Adrenal gland (tissue), 9 donors: ENCODE measurements at regions not wholly inside any gene's neighbourhood (a gene's known extent, or its start where the extent isn't known, plus 50 kb on each side); places are given as distances from the start of the nearest gene placed in this dataset.

ENCODE experiments used
- DNase-seq, 7 donors: peaks; one replicate each; pipeline ENCODE4 v3.0.0-alpha.2; 2019 to 2020
- H3K27ac ChIP-seq, 5 donors: fragments of 200-600 bp; sonication (generic) in 4 of 5; 1 replicate in 3 of 5; 2 replicates in 2 of 5; pipeline versions ENCODE4 v1.5.1 to v1.8.0; 2016 to 2020; ENCODE audit warnings: mild to moderate bottlenecking in 1 of 5
- H3K27me3 ChIP-seq: fragments of 200-600 bp; 2 replicates; pipeline ENCODE4 v1.8.0; 2021
- H3K36me3 ChIP-seq, 2 donors: fragments of 200-600 bp; replicated peaks in 1 of 2; 1 replicate in 1 of 2; 2 replicates in 1 of 2; pipeline versions ENCODE4 v1.5.1 to v1.8.0; 2018 to 2022
- H3K4me1 ChIP-seq, 2 donors: fragments of 200-600 bp; replicated peaks in 1 of 2; 1 replicate in 1 of 2; 2 replicates in 1 of 2; pipeline versions ENCODE4 v1.5.1 to v1.8.0; 2018 to 2021
- H3K4me3 ChIP-seq, 4 donors: fragments of 200-600 bp; sonication (generic) in 3 of 4; one replicate each; pipeline ENCODE4 v1.5.1; 2016 to 2018
- H3K9me3 ChIP-seq, 3 donors: fragments of 200-600 bp; sonication (generic) in 1 of 3; replicated peaks in 1 of 3; 1 replicate in 2 of 3; 2 replicates in 1 of 3; pipeline versions ENCODE4 v1.5.1 to v1.8.0; 2016 to 2021
- POLR2A ChIP-seq, 2 donors: fragments of 450-650 bp; IDR thresholded peaks; one replicate each; pipeline ENCODE4 v1.6.1; 2017; ENCODE audit warnings: antibody characterized with exemption in 2 of 2, mild to moderate bottlenecking in 2 of 2, moderate library complexity in 1 of 2
- WGBS, 4 donors: extraction: QIAGEN DNeasy Blood & Tissue Kit in 2 of 4; methylation state at CpG; one replicate each; pipeline versions ENCODE4 v1.1.5 to v1.1.7; 2013 to 2017; 5-methylcytosine and 5-hydroxymethylcytosine counted together
- intact Hi-C, 2 donors: fragments of 100-400 bp; cut with DNase I; formaldehyde crosslinking; loops; one replicate each; pipeline versions ENCODE4 v1.14.1 to v1.15.0; 2022 to 2023
- TF ChIP-seq, protein P1 (sequence below), 6 experiments: fragments of 450-650 bp in 4 of 6; fragments of 200-600 bp in 2 of 6; sonication (generic) in 1 of 6; IDR thresholded peaks; 1 replicate in 5 of 6; 2 replicates in 1 of 6; pipeline versions ENCODE4 v1.5.1 to v1.8.0; 2016 to 2021; ENCODE audit warnings: antibody characterized with exemption in 6 of 6, mild to moderate bottlenecking in 2 of 6, moderate library complexity in 1 of 6
- donor health status: healthy with polysubstance abuse.
- donor health status: Bipolar disorder and iron deficiency.
- donor health status: DM: yes; HTN: yes; CAD: no.
- donor health status: DM: no; HTN: no; CAD: no.
- donor health status: DM: no; HTN: no; CAD: no.

DNA sequence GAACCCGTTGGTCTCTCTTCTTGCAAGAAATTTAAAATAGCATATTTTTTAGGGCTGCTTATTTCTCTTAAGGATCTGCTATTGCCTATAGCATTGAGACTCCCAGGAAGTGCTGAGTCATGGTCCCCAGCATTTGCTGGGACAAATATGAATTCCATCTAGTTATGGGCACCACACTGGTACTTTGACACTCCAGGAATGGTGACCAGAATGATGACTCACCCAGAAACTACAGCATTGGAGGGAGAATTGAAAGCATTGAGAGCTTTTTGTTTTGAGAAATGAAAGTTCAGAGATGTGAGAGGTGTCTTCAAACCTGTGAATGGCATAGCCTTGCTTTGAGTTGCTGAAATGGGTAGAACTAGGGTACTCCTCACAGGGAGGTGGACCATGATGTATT lies 699.7 kb downstream of the DHX35 start:
- TF ChIP-seq POLR2A (IDR thresholded peaks at IDR 0.05), result no peak
- TF ChIP-seq, protein P1, sequence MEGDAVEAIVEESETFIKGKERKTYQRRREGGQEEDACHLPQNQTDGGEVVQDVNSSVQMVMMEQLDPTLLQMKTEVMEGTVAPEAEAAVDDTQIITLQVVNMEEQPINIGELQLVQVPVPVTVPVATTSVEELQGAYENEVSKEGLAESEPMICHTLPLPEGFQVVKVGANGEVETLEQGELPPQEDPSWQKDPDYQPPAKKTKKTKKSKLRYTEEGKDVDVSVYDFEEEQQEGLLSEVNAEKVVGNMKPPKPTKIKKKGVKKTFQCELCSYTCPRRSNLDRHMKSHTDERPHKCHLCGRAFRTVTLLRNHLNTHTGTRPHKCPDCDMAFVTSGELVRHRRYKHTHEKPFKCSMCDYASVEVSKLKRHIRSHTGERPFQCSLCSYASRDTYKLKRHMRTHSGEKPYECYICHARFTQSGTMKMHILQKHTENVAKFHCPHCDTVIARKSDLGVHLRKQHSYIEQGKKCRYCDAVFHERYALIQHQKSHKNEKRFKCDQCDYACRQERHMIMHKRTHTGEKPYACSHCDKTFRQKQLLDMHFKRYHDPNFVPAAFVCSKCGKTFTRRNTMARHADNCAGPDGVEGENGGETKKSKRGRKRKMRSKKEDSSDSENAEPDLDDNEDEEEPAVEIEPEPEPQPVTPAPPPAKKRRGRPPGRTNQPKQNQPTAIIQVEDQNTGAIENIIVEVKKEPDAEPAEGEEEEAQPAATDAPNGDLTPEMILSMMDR (IDR thresholded peaks at IDR 0.05), result no peak
- H3K27ac ChIP-seq, result no peak overlapping the region

DNA sequence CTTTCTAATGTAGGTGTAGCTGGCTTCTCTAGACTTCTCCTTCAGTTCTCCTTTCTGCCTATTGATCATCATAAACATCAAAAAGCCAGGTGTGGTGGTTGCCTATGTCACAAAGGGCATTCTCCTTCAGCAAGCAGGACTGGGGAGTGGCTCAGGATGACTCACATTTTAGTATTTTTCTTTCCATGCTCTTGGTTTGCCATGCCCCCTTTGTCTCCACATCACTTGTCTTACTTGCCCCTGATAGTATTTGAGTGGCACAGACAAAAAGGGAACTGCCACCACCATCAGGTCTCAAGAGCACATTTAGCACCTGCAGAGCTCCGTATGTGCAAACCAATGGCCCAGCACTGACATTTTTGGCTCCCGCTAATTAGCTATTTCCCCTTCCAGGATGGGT lies 698.8 kb downstream of the DHX35 start:
- intact Hi-C loops, result loop anchor here in 1 of 2 donors (10.0 kb wide), 1 partner anchor 214 kb away; no protein-coding TSS in a partner anchor
- no peak for DNase-seq
- no peaks in the 10 kb centered on the region for H3K27me3 ChIP-seq
- H3K36me3 ChIP-seq, result no peaks in the 10 kb centered on the region
- no peak overlapping the region for H3K4me3 ChIP-seq
- H3K4me1 ChIP-seq, result no peaks in the 10 kb centered on the region
- no peaks in the 10 kb centered on the region for H3K9me3 ChIP-seq
- TF ChIP-seq, protein P1 (IDR thresholded peaks at IDR 0.05), result no peak
- no peak for TF ChIP-seq POLR2A (IDR thresholded peaks at IDR 0.05)
- WGBS, 4 donors, result 93 to 97% (median 94%) methylated on average over 2 of the region's 2 CpGs
- H3K27ac ChIP-seq, result no peak overlapping the region

More for the DNA sequence above, 699.7 kb downstream of the DHX35 start:
- intact Hi-C loops, result loop anchor here in 1 of 2 donors (10.0 kb wide), 1 partner anchor 213 kb away; no protein-coding TSS in a partner anchor
- no peaks in the 10 kb centered on the region for H3K4me1 ChIP-seq
- no peaks in the 10 kb centered on the region for H3K9me3 ChIP-seq
- no peak for DNase-seq
- WGBS, 4 donors, result 0 to 29% (median 1%) methylated on average over 1 of the region's 1 CpG
- H3K27me3 ChIP-seq, result no peaks in the 10 kb centered on the region
- no peak overlapping the region for H3K4me3 ChIP-seq
- no peaks in the 10 kb centered on the region for H3K36me3 ChIP-seq

DNA sequence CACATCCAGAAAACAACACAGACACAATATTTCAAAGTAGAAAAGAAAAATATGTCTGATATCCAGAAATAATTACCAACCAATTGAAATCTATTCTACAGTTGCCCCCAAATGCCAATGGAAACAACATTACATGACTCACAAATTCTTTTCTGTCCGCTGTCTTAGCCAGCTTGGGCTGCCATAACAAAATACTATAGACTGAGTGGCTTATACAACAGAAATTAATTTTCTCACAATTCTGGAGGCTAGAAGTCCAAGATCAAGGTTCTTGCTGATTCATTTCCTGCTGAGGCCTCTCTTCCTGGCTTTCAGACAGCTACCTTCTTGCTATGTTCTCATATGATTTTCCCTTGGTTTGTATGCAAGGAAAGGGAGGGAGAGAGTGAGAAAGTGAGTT lies 698.1 kb downstream of the DHX35 start:
- intact Hi-C loops, result loop anchor here in 1 of 2 donors (10.0 kb wide), 1 partner anchor 215 kb away; no protein-coding TSS in a partner anchor
- 76 to 95% (median 86%) methylated on average over 1 of the region's 1 CpG for WGBS, 4 donors
- Histone ChIP-seq H3K36me3 (no peaks in the 10 kb centered on the region), H3K4me1 (no peaks in the 10 kb centered on the region), H3K4me3 (no peak overlapping the region), H3K9me3 (no peaks in the 10 kb centered on the region), H3K27me3 (no peaks in the 10 kb centered on the region), H3K27ac (no peak overlapping the region)
- TF ChIP-seq, protein P1 (IDR thresholded peaks at IDR 0.05), result no peak
- TF ChIP-seq POLR2A (IDR thresholded peaks at IDR 0.05), result no peak
- DNase-seq, result no peak

DNA sequence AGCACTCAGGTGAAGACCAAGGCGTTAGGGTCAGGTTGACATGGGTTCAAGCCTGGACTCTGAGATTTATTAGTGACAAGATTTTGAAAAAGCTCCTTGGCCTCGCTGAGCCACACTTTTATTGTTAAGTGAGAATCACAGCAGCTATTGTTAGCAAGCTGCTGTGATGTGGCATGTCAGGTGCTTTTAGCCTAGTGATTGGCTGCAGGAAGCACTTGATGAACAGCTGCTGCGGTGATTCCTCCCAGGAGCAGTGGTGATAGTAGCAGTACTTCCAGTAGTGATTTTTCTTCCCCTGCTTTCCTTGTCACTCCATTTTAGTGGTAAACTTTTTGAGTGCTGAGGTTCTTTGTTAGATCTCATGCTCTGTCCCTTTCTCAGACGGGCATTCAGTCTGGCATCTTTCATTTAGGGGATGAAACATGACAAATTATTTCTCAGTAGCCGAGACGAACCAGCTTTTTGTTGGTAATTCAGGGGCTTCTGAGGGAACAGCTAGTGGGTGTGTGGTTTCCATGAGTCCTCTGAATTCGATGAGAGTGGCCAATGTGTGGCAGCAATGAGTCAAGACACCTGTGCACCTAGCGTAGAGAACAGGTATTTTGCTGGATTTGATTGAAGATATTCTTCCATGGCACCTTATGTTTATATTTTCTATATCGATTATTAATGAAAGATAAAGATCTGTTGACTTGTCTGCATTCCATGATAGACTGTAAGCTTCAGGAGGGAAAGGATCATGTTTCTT lies 696.7 kb downstream of the DHX35 start:
- no peaks in the 10 kb centered on the region for H3K9me3 ChIP-seq
- H3K27me3 ChIP-seq, result no peaks in the 10 kb centered on the region
- no peaks in the 10 kb centered on the region for H3K4me1 ChIP-seq
- H3K27ac ChIP-seq, result no peak overlapping the region
- no peak for TF ChIP-seq POLR2A (IDR thresholded peaks at IDR 0.05)
- TF ChIP-seq, protein P1 (IDR thresholded peaks at IDR 0.05), result no peak
- intact Hi-C loops, result no loop called here
- H3K36me3 ChIP-seq, result no peaks in the 10 kb centered on the region
- H3K4me3 ChIP-seq, result no peak overlapping the region
- WGBS, 4 donors, result 83 to 86% (median 85%) methylated on average over 9 of the region's 9 CpGs
- no peak for DNase-seq
